Head of caudate nucleus (tissue), 42 donors: ENCODE measurements at regions not wholly inside any gene's neighbourhood (a gene's known extent, or its start where the extent isn't known, plus 50 kb on each side); places are given as distances from the start of the nearest gene placed in this dataset.

Experiments used
- DNase-seq, 42 donors: peaks; one replicate each; pipeline versions ENCODE4 v3.0.0 to v3.0.0-alpha.2; 2020 to 2021; ENCODE audit warnings: mixed read lengths in 7 of 42
- intact Hi-C: fragments of 100-400 bp; cut with DNase I; formaldehyde crosslinking; loops from one replicate; pipeline ENCODE4 v1.15.0; 2022

DNA sequence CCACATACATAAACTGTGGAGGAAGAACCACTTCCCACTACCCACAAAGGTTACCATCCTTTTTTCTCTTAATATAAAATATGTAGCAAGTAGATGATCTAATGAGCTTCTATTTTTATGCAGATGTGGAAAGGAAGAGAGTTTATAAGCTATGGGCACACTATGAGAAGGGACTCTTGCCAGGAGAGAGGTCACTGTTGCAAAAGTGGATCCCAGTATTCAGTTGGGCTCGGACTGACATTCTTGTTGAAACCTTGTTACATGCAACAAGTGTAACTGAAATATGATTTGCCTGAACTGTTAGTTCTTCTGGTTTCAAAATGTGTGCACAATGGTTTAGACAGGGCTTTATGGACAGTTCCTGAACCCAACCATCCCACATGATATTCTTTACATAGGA, 397.4 kb upstream of the PKN2 start:
- intact Hi-C loops = no loop called here
- no peak for DNase-seq

DNA sequence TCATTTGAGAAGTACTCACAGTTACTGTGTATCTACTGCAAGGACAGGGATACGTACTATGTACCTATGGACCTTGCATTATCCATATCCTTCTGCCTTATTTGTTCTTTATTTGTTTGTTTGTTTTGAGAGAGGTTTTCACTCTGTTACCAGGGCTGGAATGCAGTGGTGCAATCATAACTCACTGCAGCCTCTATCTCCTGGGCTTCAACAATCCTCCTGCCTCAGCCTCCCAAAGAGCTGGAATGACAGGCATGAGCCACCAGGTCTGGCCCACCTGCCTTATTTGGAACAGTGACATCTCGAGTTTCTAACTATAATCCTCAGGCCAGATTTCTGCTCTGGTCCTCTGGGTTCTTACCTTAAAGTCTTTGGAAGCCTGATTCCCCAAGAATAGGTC, 395.5 kb upstream of the PKN2 start:
- no peak for DNase-seq
- intact Hi-C loops = no loop called here

DNA sequence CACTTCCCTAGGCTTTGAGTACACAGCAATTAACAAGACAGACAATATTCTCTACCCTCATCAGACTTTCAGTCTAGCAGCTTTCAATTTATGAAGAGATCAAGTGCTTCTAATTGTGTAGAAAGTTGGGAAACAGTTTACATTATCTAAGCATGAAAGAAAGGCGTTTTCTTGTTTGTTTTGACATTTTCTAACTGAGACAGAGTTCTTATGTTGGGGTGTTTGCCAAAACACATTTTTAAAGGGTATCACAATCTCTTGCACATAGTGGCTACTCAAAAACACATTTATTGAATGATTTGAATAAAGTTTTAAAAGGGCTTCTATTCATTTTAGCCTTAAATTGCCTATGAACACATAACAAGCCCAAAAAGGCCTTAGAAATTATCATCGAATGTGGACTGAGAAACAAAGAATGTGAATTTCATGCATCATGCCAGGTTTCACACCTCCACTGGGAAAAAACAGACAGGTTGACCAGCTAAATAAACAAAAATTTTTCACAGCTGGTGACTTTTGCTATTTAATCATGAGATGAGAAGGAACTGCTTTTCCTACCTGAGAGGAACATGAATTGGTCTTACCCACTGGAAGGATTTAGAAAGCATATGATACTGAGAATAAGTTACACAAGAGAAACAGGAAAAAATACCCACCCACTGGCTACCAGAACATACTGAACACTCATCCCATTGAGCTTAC, 394.5 kb upstream of the PKN2 start:
- no peak for DNase-seq
- intact Hi-C loops = no loop called here

DNA sequence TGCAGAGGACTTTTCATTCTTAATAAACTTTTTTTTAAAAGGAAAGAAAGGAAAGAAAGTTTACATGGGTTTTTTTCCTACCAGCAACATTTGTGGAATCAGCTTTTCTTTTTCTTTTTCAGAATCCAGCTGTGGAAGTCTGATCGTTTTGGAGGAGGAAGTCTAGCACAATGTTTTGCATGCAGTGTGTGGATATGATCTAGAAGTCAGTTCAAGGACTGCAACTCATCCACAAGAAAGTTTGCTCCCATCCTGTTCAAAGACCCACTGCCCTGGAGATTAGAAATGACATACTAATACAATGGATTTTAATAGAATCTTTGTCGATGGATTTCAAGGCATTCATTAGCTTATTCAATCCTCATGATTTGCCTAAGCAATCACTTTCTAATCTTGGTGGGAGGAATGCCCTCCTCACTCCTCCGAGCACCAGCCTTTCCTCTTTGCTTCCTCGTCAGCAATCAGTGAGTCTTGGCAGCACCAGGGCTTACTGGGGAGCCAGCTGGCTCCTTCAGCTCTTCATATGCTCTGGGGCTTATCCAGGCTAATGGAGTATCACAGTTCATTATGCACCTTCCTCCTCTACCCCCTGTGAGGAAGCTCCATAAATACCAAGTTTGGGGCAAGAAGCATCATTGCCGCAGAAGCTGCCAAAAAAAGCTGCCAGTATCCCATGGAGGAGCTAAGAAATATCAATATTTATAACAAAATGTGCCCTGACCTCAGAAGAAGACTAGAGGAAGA, 392.3 kb upstream of the PKN2 start:
- intact Hi-C loops = no loop called here
- DNase-seq = no peak

DNA sequence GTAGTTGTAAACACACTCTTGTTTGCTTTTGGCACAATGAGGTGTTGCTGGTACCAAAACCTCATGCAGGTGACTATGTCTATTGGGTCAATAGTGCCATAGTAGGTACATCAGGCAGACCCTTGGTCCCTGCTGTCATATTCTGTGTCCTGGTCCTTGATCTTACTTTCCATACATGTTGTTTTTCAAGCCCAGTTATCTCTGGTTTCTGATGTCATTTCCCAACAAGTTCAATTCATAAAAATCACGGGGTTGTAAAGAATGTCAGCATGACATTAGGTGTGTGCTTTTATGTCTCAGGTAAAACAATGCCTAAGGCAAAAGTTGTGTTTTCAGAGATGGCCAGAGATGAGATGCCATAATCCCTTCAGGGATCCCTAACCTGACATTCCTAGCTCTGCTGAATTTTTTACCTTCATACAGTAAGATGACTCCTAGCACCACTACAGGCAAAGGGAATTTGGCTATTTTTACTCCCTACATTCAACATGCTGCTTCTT, 390.3 kb upstream of the PKN2 start:
- DNase-seq = no peak
- intact Hi-C loops = no loop called here

DNA sequence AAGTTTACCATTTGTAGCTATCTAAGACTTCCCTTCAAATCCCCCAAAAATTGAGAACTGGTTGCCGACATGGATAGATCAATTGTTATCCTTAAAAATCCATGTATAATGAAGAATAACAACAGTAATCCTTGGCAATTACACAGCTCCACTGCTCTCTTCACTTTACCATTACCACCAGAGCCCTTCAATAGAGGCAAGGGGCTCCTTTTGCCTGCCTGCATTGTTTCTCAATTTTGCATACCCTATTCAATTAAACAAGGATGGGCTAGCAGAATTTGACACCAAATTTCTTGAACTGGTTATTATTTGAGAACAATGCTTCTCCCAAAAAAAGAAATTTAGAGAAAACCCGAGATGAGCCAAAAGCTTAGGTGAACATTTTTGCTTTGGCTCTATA, 387.8 kb upstream of the PKN2 start:
- no peak for DNase-seq
- intact Hi-C loops = no loop called here

DNA sequence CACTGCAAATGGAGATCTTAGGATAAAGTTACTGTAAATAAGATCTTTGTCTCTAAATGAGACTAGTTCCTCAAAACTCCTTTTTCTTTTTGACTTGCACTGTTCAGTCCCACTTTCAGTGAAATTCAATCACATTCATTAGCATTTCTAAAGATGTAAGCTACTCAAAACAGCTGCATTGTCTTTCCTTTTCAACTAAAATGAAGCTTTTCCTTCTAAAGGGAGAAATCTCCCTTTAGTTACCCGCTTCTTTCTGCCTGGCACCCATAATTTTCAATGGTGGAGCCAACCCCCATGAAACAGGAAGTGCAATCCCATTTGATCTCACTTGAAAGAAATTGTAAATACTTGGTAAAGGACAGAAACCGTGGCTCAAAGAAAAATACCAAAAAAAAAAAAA, 387.4 kb upstream of the PKN2 start:
- intact Hi-C loops = no loop called here
- DNase-seq = no peak

DNA sequence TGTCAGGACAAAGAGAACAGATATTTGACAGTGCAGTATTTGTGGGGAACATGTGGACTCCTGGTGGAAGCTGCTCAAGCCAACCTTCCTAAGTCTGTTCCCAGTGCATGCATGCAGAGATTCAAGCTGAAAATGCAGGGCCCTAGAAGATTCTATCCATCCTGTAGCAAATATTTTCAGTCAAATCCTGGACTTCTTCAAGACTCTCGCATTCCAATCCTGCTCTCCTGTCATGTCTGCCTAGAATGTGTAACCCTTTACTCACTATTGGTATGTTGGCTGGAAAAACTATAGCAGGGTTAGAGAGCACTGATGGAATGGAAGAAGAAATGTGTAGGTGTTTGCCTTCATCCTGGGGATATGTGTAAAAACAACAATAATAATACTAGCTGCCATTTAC, 385.6 kb upstream of the PKN2 start:
- intact Hi-C loops = no loop called here
- DNase-seq = no peak

DNA sequence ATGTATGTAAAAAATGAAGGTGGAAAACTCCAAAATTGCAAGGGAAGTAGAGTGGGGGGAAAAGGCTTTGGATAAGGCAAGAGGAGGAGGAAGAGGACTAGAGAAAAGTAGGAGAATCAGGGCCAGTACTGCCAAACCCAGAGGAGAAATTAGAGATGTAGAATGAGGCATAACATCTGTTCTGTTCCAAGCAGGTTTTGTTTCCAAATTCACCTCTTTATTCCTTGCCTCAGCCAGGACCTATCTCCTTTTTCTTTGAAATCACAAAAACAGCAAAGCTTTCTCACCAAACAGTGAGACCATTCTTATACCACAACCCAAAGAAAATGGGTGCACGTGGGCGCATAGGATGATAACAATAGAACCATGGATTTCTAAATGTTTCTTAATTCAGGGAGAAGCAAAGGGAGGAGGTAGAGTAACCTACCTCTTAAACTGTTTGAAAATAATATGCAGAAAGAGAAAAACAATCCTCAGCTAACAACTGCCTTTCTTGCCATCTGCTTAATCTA, 383.3 kb upstream of the PKN2 start:
- intact Hi-C loops = loop anchor here (5.0 to 10.0 kb wide), 2 partner anchors 119 to 1166 kb away; no protein-coding TSS in a partner anchor
- no peak for DNase-seq

DNA sequence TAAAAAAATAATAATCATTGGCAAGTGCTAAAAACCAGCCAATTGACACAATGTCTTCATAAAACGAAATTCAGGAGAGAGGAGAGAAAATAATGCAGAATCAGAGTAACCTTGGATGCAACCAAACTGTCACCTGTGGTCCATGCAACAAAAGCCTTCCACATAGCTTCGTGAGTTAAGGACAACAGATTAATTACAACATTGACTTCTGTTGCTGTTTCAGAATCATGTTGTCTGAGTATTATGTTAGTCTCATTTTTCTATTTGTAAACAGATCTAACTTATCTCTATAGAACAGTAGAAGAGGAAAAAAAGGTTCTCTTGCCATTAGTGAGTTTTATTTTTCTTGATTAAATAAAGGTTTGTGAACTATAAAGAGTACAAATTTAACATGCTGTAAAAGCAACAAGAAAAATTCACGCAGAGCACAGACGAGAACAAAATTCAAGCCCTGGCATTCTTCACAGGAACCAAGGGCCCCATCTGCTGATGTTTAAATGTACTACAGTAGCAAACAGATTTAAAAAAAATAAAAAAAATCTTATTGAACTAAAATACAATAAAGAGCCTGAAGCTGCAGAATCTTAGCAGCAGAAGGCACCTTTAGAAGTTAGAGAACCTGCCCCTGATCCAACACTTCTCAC, 381.1 kb upstream of the PKN2 start:
- intact Hi-C loops = loop anchor here (5.0 to 10.0 kb wide), 2 partner anchors 121 to 1168 kb away; no protein-coding TSS in a partner anchor

DNA sequence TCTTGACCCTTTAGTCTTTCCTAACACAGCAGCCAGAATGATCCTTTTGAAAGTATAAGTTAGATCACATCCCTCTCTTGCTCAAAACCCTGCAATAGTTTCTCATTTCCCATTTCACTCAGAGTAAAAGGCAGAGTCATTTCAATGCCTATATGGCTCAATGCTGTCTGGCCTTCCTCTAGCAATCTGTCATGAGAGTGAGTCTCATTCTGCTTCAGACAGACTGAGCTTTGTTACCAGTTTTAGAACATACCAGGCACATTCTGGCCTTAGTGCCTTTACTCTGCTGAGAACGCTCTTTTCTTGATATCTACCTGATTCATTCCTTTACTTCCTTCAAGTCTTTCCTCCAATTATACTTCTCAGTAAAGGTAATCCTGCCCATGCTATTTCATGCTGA, 372.8 kb upstream of the PKN2 start:
- DNase-seq = no peak
- intact Hi-C loops = no loop called here

More for the DNA sequence above, 381.1 kb upstream of the PKN2 start:
- DNase-seq = peak in 32 of 42 donors; percentile 2 to 80 (median 42)

DNA sequence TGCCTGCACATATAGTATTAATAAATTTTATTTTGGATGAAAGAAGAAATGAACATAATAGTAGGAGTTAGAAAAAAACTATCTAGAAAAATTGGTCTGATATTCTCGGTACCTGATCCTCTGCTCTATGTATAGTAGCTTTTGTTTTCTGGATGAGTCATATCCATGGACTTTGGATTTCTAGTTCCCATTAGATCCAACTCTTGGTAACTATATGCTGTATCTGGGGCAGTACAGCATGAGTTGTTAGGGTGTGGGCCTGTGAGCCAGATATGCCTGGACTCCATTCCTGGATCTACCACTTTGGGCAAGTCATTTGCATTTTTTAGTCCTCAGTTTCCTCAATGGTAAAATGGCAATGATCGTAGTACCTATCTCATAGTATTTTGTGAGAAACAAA, 372.2 kb upstream of the PKN2 start:
- no peak for DNase-seq
- intact Hi-C loops = no loop called here

DNA sequence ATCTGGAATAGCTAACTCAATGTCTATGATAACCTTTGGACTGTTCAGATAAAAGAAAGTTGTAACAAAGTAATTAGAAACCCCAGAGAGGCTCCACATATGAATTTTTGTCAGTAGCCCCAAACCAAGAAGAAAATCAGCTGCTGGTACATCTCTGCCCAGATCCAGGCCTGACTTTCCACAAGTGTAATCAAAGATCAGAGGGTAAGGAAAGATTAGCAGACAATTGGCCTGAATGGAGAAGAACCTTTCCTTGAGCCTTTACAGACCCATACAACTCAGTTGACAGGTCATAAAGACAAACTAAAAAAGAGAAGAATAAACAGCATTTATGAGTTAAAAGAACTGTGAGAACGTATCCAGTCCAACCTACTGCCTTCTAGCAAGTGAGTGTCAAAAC, 366.7 kb upstream of the PKN2 start:
- intact Hi-C loops = no loop called here
- DNase-seq = no peak

DNA sequence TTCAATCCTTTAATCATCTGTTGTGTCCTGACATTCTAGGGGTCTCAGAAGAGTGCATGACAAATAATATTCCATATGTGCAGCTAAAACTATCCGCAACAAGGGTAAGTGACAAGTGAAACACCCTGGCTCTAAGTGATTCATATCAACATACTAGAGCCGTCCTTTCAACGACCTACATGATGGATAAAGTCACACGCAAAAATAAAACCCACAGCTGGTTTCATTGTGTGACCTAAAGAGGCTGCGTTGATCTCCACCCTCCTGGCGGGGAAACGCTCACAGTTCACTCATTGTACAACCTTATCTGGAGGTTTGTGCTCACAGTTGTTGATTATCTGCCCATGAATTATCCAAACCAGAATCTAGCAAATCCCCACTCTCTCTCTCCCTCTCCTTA, 365.3 kb upstream of the PKN2 start:
- DNase-seq = no peak
- intact Hi-C loops = no loop called here

DNA sequence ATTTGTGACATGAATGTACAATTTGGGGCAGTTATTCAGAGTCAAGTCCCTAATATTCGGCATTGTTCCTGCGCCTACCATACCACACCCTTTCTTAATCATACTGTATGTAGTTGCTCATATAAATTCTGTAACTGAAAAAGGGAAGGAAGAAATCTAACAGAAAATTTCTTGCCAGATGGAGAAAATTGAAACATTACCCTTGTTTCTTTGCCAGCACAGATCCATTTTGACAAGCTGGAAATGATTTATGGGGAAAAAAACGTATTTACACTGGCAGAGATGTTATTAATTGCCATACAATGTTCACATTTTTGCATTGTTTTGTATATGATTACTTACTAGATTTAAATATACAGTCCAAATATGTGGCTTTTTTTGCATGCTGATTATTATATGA, 363.8 kb upstream of the PKN2 start:
- intact Hi-C loops = no loop called here

DNA sequence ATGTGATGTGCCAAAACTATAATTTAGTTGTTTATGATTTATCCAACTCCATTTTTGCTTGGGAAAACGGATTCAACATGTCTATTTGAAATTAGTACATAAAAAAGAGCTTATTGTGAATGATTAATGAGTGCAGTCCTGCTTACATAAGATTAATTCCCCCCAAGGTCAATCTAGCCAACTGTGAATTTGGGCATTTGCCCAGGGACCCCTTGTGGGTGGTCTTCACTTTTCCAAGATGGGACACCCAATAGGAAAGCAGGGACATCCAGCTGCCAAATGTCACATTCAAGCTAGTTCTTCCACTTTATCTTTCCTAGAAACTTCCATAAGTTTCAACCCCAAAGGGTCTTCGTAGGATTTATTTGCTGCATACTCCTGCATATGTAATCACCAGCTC, 362.4 kb upstream of the PKN2 start:
- intact Hi-C loops = no loop called here
- no peak for DNase-seq

More for the DNA sequence above, 363.8 kb upstream of the PKN2 start:
- no peak for DNase-seq

DNA sequence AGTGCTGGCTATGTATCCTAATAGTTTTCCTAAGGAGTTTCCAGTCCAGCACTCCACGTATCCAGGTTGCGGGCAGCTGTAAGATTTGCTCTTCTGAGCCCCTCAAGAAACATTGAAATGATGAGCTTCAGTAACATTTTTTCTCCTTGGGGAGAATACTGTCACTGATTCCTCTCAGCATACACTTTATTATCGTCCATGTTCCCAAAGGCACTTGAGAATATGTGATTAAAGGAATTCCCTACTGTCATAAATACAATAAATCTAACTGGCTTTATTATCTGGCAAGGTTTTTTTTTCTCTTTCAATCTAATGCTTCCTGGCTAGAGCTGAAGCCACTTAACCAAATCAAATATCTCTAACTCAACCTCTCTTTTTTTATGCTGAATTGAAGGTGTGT, 359.2 kb upstream of the PKN2 start:
- DNase-seq = no peak
- intact Hi-C loops = no loop called here

DNA sequence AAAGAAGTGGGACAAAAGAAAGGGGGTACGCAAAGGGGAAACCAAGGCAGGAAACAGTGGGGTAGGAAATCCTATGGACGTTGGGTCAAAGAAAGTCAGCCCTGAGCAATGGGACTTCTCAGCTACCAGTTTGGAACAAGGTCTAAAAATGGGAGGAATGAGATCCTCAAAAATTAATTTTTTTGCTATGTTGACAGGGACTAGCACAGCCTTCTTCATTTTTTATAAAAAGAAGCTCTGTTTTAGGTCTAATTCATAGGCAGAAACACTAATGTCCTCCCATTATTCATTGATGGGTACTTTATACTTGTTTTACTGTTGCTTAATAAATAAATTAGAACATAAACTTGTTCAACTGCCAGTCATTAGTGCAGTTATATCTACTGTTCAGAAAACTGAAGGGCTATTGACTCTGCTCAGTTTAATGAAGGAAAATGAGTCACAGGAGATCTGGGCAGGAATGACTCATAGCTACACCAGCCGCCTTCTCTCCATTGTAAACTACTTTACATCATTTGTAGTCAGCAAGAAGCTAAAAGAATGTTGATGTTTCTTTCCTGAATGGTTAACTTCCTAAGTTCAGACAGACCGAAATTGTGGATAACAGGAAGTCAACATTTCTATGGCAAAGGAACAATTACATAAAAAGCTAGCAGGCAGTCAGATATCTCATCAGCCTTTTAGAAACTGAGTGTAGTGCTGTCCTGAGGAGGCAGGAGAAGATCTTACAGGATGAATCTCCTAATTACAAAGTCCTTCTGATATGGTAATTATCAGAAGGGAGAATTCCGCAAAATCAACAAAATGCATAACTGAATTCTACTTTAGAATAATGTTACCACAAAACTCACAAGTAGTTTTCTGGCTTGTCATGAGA, 356.4 kb upstream of the PKN2 start:
- intact Hi-C loops = no loop called here

DNA sequence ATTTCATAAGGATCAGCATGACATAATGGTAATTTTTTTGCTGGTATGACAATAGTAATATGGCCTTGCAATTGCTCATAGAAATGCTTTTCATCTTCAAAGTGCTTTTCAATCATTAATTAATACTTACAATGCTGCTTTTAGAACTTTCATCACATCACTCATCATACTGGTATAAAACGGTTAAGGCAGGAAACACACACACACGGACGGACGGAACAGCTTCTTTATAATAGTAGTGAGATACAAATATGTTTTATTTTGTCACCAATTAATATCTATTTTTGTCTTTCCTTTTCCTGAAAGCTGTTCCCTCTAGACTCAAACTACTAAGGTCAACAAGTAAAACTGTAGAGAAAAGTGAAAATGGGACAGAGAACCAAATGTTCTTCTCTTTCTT, 353.9 kb upstream of the PKN2 start:
- intact Hi-C loops = no loop called here
- no peak for DNase-seq

More for the DNA sequence above, 356.4 kb upstream of the PKN2 start:
- peak in 10 of 42 donors; percentile 6 to 63 (median 24) for DNase-seq
